GM21619 (cell line): ENCODE measurements at regions not wholly inside any gene's neighbourhood (a gene's known extent, or its start where the extent isn't known, plus 50 kb on each side); places are given as distances from the start of the nearest gene placed in this dataset.
"Not testable (repeated sequence)": the region's sequence is repeated elsewhere in the genome, so short reads cannot be mapped to it uniquely, and the experiment has no call there.

Source experiments
- ATAC-seq: cut with Tn5 transposase; IDR thresholded peaks from one replicate; pipeline ENCODE4 v1.9.1; 2021; ENCODE audit not compliant: unreplicated experiment

DNA sequence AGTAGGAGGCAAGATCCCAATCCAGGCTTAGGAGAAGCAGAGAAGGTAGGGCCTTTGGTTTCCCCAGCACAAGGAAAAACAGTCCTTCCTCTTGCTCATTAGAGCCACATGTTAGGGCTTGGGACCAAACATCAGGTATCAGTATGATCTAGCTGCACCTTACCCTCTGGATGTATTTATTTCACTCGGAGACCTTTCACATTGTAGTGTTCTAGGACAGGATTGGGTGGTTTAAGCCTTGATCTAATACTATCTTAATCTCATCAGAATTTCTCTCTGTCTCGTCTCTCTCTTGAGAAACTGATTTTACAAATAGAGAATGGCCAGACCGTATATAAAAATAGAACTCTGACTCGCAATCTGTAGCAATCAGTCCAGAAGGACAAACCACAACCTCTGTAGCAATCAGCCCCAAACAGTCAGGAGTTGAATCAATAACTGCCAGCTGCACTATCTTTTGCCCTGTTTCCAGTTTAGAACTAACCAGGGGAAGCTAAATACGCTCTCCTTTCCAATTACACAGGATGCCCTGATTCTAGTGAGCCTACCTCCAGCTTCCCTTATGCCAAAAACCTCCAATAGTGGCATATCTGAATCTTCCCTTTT is 207.1 kb downstream of the TDRD15 start:
- ATAC-seq, result no peak

DNA sequence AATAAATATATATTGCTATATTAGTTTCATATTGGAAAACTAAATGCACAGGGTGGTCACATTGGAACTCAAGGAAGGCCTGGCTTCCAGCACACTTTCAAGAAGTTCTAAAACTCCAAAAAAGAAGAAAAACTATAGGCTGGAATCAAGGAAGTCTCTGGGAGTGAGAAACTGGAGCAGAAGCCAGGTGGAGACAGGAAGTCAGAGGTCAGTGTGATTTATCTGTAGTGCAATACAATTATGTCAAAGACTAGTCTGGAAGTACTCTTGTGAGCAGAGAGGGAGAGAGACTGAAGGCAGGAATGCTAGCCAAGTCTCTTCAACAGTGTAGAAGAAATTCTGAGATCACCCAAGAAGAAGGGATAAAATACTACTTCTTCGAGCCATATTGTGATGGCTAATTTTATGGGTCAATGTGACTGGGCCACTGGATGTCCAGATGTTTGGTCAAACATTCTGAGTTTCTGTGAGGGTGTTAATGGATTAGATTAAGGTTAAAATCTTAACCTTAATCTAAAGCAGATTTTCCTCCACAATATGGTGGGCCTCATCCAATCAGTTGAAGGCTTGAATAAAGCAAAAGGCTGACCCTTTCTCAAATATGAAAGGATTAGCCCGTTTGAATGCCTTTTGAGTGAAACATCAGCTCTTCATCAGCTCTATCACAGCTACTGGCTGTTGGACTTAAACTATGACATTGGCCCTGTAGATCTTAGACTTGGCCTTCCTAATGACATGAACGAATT is 208.0 kb downstream of the TDRD15 start:
- no peak for ATAC-seq

DNA sequence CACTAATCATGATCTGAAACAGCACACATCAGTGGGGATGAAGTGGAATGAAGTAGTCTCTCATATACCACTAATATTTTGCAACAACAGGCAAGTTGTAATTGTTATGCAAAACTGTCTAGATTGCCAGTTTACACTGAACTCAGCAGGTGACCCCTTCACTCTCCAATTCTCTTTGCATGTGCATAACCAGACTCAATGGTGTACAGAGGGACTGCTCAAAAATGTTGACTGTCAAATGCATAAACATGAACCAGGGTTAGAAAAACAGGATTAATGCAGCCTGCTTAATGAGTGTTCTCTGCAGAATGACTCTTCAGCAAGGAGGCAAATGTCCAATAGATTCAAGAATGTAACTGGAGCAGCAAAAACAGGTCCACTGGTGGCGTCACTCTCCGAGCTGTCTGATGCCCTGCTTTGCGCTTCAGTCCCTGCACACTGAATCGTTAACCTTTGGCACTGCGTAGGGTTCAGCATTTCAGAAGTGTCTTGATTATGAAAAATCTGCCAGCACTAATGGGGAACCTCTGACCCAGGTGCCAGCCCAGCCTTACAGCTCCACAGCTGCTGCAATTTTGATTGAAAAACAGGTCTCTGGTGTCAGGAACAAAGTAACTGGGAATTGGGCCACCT is 209.3 kb downstream of the TDRD15 start:
- ATAC-seq, result no peak

DNA sequence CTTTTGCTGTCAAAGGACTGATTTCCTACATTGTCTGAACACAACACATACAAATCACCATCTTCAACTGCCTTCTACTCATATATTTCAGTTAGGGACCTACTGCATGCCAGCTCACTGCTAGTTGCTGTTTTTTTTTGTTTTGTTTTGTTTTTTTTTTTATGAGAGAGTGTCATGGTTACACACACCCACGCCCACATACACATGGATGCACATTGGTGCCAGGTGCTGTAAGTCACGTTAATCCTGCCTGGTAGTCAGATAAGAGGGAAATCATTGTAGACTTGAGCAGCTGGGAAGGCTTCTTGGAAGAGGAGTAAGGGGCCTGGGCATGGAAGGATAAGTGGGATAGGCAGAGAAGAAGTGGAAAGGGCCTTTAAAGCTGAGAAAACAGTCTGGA is 209.9 kb downstream of the TDRD15 start:
- no peak for ATAC-seq

DNA sequence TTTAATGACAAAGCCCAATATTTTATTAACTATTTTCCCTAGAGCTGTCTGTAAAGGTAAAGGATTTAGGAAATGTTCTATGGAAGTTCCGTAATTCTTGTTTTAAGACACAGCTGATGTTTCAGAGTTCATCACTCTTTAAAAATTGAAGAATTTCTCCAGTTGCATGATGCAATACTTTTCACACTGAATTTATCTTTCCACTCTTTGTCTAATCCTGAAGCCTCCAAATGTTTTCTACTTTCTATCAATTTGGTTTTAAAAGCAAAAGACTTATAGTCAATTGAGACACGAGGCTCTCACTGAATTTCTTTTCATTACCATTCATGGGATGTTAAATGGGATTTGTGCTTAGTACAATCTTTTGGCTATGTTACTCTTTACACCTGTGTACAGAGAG is 223.2 kb downstream of the TDRD15 start:
- no peak for ATAC-seq

DNA sequence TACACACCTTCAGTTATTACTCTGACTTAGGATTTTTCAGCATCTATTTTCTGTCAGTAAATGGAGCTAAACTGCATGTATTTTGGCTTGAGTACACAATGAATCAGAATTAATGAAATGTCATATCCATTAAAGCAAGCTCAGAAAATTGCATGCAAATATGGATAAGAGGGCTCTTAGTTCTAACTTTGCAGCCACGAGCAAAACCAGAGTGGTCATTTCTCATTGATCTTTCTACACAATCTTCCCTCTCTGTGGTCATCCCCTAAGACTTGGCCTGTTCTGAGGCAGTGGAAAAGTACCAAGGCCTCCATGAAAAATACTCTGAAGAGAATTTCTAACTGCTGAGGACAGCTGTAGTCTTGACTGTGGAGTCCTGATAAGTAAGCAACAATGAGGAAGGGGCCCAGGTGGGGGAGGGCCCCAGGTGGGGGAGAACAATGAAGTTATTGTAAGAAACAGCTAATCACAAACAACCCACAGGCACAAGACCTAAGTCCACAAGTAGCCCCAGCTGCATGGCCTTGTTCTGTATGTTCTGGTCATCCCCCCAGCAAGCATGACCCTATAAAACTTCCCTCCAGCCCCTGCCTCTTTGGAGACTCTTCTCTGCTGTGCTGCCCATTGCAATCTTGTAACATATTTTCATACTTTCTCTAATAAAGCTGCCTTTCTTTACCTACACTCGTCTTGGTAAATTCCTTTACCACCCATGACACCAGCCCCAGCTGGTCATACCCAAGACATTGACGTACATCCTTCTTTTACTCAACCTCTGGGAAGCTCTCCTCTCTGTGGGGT is 230.3 kb downstream of the TDRD15 start:
- ATAC-seq, result no peak

DNA sequence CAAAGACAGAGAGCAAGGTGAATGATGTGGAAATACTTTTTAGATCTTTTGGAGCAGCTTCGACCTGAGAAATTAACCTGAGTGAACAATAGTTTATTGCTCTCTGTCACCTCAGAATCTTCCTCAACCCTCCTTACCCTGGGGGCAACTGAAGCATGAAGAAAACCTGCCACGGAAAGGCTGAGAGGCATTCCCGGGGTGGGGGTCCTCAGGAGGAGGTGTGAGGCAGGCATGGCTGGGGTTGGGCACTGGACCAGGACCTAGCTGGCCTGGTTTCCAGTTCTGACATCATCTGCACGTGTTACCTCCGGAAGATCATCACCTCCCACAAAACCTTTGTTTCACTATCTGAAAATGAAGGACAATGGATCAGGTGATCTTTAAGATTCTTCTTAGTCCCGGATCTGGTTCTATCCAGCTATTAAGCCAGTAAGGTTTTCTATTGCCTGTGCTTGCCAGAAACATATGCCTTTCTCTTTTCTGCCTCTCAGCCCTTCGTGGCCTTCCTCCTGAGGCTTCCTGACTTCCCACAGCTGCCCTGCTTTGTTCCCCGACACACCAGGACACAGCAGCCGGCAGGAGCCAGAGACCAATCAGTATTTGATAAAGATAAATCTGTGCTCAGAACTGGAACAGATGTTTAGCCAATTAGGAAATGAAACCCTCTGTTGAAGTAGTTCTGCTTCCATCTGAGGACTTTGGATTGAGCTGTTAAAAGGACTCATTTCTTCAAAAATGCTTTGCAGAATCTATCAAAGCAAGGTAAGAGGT is 232.5 kb downstream of the TDRD15 start:
- ATAC-seq, result no peak

DNA sequence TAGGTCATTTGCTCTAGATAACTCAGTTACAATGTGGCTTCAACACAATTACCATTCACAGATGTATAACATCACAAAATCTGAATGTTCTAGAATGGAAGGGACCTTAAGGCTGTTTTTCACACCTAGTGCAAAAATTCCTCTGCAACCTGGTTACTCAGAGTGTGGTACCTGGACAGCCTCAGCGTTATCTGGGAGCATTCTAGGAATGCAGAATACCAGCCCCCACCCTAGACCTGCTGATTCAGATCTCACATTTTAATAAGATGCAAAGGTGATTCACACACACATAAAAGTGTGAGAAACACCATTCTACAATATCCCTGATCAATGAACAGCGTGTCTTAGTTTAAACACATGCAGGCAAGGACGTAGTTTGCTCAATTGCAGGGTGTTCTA is 233.1 kb downstream of the TDRD15 start:
- ATAC-seq, result no peak

DNA sequence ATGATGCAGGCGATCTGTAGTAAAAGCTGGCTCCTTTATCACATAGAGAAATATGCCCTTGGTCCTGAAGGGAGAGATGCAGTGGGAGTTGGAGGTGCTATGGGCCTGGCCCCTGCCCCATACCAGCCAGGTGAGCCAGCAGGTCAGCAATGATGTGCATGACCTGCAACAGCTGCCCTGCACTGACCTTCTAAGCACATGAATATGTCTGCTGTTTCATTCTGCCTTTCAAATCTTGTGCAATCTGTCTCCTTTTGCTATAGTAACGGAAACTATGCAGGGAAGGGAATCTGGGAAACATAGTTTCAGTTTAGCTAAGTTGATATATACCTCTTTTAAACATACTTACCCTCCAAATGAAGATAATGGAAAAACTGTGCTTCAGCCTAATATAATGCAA is 235.2 kb downstream of the TDRD15 start:
- ATAC-seq, result no peak

DNA sequence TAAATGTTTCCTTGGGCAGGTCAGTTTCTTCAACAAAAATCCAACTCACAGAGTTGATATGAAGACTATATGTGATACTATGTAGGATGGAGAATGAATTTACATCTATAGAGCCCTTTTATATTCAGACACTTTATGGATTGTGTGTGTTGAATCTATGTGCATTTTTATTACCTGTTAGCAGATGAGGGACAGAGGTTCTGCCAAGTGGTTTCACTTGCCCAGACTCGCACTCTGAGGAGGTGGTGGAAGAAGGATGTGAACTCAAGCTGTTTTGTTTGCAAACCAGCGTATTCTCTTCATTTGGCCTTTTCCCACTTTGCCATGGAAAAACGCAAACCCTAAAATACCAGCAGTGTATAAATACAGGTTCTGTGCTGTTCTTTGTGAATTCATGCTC is 237.6 kb downstream of the TDRD15 start:
- no peak for ATAC-seq

DNA sequence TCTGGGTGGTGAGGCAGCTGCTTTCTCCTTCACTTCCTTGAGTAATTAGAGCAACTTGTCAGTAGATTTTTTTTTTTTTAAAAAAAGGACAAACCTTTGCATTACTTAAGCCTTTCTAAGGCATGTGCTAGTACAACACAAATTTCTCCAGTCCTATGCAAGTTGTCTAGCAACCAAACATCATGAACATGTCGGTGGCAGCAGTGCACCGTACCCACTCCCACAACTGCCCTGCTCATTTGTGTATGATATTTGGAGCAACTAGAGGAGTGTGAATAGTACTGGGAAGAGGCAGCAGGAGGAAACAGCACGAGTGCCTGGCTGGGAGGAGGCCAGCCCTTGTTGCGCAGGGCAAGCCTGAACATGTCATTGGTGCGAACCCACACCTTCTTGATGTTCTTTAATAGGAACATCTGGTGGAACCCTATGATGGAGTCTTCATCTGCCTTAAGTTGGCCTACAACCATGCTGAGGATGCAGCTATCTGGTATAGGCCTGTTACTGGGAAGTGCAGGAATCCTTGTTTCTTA is 238.3 kb downstream of the TDRD15 start:
- no peak for ATAC-seq

DNA sequence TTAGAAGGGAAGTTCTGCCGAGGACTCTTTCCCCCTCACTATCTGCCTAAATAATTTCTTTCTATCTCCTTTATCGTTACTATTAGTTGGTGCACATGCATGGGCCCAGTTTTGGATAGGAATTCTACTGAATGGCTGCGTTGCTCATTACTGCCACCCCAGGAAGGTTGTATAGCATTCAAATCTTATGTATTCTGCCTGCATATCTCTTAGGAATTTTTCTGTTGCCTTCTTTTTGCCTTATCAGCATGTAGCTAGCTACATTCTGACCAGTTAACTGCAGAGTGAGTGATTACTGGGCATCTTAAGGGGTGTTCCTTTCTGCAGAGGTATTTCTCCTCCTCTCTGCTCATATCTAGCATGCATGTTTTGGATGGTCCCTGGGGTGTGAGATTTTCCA is 239.6 kb downstream of the TDRD15 start:
- no peak for ATAC-seq

DNA sequence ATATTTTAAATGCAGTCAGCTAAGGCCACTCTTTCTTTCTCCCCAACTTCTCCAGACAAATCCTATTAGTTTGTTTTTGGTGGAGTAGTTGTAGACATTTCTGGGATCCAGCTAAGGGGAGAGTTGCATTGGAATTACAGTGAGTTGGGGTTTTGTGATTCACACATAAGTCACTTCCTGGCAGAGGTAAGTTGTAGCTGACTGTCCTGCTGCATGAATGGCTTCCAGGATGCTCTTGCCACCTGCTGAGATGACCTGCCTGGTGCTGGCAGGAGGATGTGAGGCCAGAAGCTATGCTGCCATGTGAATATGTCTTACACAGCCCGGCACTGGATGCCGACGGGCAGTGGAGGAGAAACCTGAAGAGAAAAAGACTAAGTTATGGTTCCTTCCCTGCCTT is 243.7 kb downstream of the TDRD15 start:
- no peak for ATAC-seq

DNA sequence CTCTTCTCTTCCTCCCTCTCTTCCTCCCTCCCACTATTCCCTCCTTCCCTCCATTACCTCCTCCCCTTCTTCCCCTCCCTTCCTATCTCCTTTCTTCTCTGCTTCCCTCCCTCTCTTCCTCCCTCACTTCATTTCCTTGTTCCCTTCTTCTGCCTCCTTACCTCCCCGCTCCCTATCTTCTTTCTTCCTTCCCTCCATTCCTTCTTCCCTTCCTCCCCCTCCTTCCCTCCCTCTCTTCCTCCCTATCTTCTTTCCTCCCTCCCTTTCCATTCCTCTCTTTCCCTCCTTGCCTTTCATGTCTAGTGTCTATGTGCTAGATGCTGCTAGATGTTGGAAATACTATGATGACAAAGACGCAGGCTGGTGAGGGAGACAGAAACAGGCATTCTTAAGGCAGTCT is 246.0 kb downstream of the TDRD15 start:
- ATAC-seq, result no peak

DNA sequence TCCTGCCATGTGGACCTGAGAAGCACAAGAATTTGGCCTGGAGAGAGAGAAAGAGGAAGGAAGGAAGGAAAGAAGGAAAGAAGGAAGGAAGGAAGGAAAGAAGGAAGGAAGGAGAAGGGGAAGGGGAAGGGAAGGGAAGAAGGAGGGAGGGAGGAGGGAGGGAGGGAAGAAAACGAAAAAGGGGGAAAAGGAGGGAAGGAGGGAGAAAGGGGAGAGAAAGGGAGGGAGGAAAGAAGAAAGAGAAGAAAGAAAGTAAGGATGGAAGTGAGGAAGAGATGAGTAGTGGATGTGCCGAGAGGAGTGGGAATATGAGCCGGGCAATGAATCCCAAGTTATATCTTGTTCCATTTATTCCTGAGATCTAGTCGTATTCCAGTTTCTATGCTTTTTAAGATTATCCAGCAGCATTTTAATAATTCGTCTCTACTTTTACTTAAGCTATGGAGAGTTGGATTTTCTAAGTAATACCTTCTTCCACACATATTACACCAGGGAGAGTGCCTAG is 247.8 kb downstream of the TDRD15 start:
- ATAC-seq, result no peak

DNA sequence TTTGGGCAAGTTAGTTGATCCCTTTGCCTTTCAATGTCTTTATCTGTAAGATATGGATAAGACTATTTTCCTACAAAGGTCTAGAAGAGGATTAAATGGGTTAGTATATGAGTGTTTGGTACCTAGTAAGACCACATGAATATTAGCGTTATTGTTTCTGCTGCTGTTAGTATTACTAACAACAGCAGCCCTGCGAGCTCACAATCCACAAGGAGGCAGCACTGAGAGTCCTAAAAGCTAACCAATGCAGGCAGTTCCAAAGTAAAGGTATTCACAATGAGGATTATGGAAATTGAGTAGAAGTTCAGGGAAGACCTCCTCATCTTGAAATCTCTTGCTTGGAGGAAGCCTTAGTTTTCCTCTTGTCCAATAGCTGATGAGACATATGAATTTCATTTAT is 248.9 kb downstream of the TDRD15 start:
- no peak for ATAC-seq

DNA sequence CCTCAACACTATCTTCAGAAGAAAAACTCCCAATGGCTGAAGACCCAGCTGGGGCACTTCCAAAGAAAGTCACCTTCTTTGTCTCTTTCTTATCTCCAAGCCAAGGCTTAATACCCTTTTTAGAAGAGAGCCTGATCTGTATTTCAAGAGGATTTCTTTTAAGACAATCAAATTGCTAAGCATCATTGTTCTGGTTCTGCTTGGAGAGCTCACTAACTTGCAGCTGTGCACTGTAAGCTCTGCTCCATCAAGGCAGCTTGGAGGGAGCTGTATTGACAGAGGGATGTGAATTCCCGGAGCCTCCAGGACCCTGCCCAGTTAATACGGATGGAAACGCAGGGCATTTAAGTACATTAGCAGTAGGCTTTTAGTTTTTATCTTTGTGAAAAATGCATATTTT is 253.1 kb downstream of the TDRD15 start:
- ATAC-seq, result no peak

DNA sequence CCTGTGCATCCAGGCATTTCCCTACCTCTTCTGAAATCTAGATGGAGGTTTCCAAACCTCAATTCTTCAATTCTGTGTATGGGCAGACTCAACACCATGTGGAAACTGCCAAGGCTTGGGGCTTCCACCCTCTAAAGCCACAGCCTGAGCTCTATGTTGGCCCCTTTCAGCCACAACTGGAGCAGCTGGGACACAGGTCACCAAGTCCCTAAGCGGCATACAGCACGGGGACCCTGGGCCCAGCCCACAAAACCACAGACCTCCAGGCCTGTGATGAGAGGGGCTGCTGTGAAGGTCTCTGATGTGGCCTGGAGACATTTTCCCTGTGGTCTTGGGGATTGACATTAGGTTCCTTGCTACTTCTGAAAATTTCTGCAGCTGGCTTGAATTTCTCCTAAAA is 255.4 kb downstream of the TDRD15 start:
- ATAC-seq, result no peak

DNA sequence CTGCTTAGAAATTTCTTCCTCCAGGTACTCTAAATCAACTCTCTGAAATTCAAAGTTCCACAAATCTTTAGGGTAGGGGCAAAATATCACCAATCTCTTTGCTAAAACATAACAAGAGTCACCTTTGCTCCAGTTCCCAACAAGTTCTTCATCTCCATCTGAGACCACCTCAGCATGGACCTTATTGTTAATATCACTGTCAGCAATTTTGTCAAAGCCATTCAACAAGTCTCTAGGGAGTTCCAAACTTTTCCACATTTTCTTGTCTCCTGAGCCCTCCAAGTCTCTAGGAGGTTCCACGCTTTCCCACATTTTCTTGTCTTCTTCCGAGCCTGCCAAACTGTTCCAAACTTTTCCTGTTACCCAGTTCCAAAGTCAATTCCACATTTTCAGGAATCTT is 255.9 kb downstream of the TDRD15 start:
- ATAC-seq, result not testable (repeated sequence)

DNA sequence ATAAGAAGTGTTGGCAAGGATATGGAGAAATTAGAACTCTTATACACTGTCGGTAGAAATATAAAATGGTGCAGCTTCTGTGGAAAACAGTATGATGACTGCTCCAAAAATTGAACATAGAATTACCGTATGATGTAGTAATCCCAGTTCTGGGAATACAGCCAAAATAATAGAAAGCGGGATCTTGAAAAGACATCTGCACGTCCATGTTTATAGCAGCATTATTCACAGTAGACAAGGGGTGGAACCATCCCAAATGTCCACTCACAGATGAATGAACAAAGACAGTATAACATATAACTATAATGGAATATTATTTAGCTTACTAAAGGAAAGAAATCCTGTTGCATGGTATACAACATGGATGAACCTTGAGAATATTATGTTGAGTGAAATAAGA is 257.7 kb downstream of the TDRD15 start:
- no peak for ATAC-seq
